GM20000 (cell line): ENCODE measurements at regions not wholly inside any gene's neighbourhood (a gene's known extent, or its start where the extent isn't known, plus 50 kb on each side); places are given as distances from the start of the nearest gene placed in this dataset.

Source experiments
- DNase-seq: peaks from one replicate; pipeline ENCODE4 v3.0.0; 2012; ENCODE audit warnings: low spot score
- TF ChIP-seq, protein P1 (sequence below): IDR thresholded peaks from 2 replicates; pipeline ENCODE4 v1.5.1; 2012; ENCODE audit warnings: mild to moderate bottlenecking, control low read depth; ENCODE audit errors: extremely low read depth, missing control alignments

DNA sequence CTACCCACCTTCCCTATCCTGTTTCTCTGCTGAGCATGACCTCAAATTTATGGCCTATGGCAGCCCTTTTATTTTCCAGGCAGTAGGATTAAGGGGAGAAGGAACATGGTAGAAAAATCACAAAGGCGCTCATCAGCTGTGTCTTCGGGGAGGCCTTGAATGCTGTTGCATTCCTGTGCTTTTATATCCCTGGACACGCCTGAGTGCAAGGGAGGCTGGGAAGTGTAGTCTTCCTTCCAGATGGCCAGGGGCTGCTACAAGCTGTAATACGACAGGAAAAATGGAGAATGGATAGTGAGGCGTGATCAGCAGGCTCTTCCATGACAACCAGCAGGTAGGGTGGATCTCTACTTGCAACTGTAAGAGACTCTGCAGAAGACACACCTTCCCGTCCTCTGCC lies 210.9 kb upstream of the GGTLC1 start:
- TF ChIP-seq, protein P1, sequence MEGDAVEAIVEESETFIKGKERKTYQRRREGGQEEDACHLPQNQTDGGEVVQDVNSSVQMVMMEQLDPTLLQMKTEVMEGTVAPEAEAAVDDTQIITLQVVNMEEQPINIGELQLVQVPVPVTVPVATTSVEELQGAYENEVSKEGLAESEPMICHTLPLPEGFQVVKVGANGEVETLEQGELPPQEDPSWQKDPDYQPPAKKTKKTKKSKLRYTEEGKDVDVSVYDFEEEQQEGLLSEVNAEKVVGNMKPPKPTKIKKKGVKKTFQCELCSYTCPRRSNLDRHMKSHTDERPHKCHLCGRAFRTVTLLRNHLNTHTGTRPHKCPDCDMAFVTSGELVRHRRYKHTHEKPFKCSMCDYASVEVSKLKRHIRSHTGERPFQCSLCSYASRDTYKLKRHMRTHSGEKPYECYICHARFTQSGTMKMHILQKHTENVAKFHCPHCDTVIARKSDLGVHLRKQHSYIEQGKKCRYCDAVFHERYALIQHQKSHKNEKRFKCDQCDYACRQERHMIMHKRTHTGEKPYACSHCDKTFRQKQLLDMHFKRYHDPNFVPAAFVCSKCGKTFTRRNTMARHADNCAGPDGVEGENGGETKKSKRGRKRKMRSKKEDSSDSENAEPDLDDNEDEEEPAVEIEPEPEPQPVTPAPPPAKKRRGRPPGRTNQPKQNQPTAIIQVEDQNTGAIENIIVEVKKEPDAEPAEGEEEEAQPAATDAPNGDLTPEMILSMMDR: no peak
- DNase-seq: no peak

DNA sequence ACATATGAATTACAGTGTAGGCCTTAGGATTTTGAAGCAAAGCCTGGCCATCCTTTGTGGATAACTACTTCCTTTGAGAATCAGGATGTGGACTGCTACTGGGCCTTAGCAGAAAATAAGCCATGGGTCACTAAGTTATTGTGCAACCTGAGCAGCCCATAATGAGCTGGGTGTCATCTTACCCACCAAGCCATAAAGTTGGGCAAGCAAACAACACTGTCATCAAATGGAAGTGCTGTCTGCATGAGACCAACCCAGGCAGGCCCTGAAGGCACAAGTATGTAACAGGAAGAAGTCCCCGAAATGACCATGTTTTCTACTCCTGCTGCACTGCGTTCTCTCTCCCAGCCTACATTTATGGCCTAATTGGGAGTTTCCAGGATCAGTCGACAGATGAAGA lies 205.6 kb upstream of the GGTLC1 start:
- TF ChIP-seq, protein P1: no peak
- no peak for DNase-seq

DNA sequence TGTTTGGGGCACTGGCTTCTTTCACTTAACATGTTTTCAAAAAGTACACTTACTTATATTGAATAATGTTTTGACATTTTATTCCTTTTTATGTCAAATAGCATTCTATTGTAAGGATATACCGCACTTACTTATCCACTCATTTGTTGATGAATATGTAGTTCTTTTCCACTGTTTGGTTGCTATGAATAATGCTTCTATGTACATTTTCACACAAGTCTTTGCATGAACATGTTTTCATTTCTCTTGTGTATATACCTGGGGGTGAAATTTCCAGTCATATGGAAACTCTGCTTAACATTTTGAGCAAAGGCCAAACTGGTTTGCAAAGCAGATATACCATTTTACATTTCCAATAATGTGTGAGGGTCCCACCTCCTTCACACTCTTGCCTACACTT lies 202.3 kb upstream of the GGTLC1 start:
- TF ChIP-seq, protein P1: no peak

DNA sequence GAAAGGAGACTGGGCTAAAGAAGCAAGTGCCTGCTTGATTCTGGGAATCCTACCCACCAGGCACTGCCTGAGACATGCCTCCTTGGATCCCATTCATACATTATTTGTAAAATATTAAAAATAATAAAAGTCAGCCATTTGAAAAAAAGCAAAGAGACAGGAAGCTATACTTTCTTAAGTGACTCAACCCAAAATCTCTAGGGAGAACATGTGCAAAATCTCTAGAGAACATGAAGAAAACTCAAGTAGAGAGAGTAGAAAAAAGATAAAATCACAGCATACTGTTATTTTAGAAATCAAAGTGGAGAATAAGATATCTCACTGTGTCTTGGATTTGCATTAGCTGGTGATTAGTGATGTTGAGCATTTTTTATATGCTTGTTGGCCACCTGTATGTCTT lies 197.2 kb upstream of the GGTLC1 start:
- TF ChIP-seq, protein P1: no peak

More for the DNA sequence above, 202.3 kb upstream of the GGTLC1 start:
- no peak for DNase-seq

DNA sequence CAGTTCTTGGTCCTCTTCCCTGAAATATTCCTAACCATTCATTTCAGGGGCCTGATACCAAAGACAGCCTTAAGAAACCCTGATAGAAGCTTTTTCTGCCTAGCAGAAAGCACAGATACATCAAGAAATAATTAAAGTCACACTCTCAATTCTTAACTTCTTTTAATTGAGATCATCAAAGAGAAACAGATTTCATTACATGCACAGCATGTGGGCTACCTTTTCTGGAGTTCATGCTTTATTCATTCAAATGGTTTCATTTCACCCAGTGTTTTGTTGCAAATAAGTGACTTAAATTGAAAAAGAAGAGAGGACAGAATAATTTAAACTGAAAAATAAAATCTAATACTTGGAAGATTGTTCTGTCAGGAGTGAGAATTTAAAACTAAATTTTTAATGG lies 192.6 kb upstream of the GGTLC1 start:
- TF ChIP-seq, protein P1: no peak
- DNase-seq: no peak

More for the DNA sequence above, 197.2 kb upstream of the GGTLC1 start:
- no peak for DNase-seq

DNA sequence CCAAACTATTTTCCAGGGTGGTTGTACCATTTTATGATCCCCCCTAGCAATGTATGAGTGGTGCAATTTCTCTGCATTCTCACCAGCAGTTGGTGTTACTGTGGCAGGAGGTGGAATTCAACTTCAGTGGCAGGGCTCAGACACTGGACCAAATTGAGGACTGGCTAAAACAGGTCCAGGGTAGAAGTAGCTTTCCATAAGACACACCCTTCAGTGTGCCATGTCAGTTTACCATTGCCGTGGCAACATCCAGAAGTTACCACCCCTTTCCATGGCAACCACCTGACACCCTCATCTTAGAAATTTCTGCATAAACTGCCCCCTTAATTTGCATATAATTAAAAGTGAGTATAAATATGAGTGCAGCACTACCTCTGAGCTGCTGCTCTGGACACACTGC lies 180.7 kb upstream of the GGTLC1 start:
- TF ChIP-seq, protein P1: no peak
- DNase-seq: no peak

DNA sequence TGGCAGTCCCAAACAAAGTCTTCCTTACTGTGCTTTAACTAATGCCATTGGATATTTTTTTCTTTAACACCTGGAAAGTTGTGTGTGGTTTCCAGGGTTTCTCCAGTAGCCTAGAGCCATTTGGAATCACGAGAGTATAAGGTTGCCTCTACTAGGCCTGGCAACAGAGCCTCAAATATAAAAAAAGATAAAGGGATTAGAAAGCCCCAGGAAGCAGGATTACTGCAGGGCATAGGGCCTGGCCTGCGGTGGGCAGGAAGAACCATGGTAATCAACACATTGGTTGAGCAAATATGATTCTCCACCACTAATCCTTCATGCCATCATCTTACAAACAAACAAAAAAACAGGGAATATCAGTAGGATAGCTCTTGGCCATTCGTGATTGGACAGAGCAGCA lies 177.8 kb upstream of the GGTLC1 start:
- no peak for DNase-seq
- TF ChIP-seq, protein P1: no peak
